T-cell (primary cell): ENCODE measurements at regions not wholly inside any gene's neighbourhood (a gene's known extent, or its start where the extent isn't known, plus 50 kb on each side); places are given as distances from the start of the nearest gene placed in this dataset.
"Not testable (repeated sequence)": the region's sequence is repeated elsewhere in the genome, so short reads cannot be mapped to it uniquely, and the experiment has no call there.

Experiments used
- ATAC-seq, 4 experiments: fragments of 200-7000 bp in 3 of 4; fragments of 150-1000 bp in 1 of 4; cut with Tn5 transposase; replicated peaks in 1 of 4; 1 replicate in 3 of 4; 2 replicates in 1 of 4; pipeline ENCODE4 v1.10.0; 2021; ENCODE audit warnings: moderate library complexity in 3 of 4, mild to moderate bottlenecking in 2 of 4, moderate number of reproducible peaks in 1 of 4
- CTCF ChIA-PET, 2 donors: fragments of 300-600 bp; sonication (Branson Sonifier 250); formaldehyde crosslinking; loops; one replicate each; lab custom pipeline; 2022; ENCODE audit warnings: antibody characterized with exemption in 2 of 2; lab: Charles Lee
- POLR2A ChIA-PET, 2 donors: fragments of 300-600 bp; sonication (Branson Sonifier 250); formaldehyde crosslinking; loops; one replicate each; lab custom pipeline; 2022; ENCODE audit warnings: antibody characterized with exemption in 2 of 2; lab: Charles Lee
- DNase-seq, 35 experiments: peaks; one replicate each; pipeline versions ENCODE4 v3.0.0 to v3.0.0-alpha.2; 2013 to 2023
- H3K27ac ChIP-seq: one replicate; pipeline ENCODE4 v1.5.1; 2013; ENCODE audit warnings: low read length
- H3K27me3 ChIP-seq, 2 experiments: replicated peaks in 1 of 2; 1 replicate in 1 of 2; 2 replicates in 1 of 2; pipeline versions ENCODE4 v1.6.1 to v1.7.0; 2013; ENCODE audit warnings: low read length in 1 of 2, mixed read lengths in 1 of 2; ENCODE audit not compliant: control insufficient read depth in 2 of 2, insufficient read depth in 2 of 2; ENCODE audit errors: extremely low read depth in 1 of 2
- H3K36me3 ChIP-seq, 2 donors: 1 replicate in 1 of 2; 2 replicates in 1 of 2; pipeline versions ENCODE4 v1.6.1 to v1.7.0; 2013; ENCODE audit warnings: low read length in 1 of 2; ENCODE audit not compliant: control insufficient read depth in 2 of 2, insufficient read depth in 1 of 2; ENCODE audit errors: extremely low read depth in 1 of 2
- H3K4me1 ChIP-seq, 2 experiments: 1 replicate in 1 of 2; 2 replicates in 1 of 2; pipeline versions ENCODE4 v1.6.1 to v1.7.0; 2013; ENCODE audit warnings: low read length in 2 of 2, mixed read lengths in 1 of 2; ENCODE audit not compliant: insufficient read depth in 2 of 2, control insufficient read depth in 1 of 2; ENCODE audit errors: extremely low read depth in 1 of 2
- H3K4me3 ChIP-seq, 2 donors: 1 replicate in 1 of 2; 2 replicates in 1 of 2; pipeline versions ENCODE4 v1.5.1 to v1.7.0; 2013; ENCODE audit warnings: mild to moderate bottlenecking in 2 of 2, low read length in 1 of 2, moderate library complexity in 1 of 2; ENCODE audit not compliant: control insufficient read depth in 1 of 2; ENCODE audit errors: extremely low read depth in 1 of 2
- H3K9me3 ChIP-seq: 2 replicates; pipeline ENCODE4 v1.7.0; 2013
- H3K27ac Mint-ChIP-seq, 2 donors: one replicate each; pipeline ENCODE4 v1.8.0; 2020 to 2021; ENCODE audit warnings: mild to moderate bottlenecking in 2 of 2, mixed read lengths in 2 of 2
- H3K27me3 Mint-ChIP-seq, 2 donors: one replicate each; pipeline ENCODE4 v1.8.0; 2021 to 2022; ENCODE audit warnings: mixed read lengths in 2 of 2
- H3K36me3 Mint-ChIP-seq: one replicate; pipeline ENCODE4 v1.8.0; 2021; ENCODE audit warnings: mixed read lengths
- H3K4me1 Mint-ChIP-seq, 3 donors: one replicate each; pipeline ENCODE4 v1.8.0; 2020 to 2022; ENCODE audit warnings: mixed read lengths in 3 of 3, mild to moderate bottlenecking in 1 of 3
- H3K4me3 Mint-ChIP-seq, 3 donors: one replicate each; pipeline ENCODE4 v1.8.0; 2020 to 2022; ENCODE audit warnings: mild to moderate bottlenecking in 3 of 3, mixed read lengths in 3 of 3, moderate library complexity in 3 of 3
- H3K9me3 Mint-ChIP-seq, 3 donors: one replicate each; pipeline ENCODE4 v1.8.0; 2020 to 2022; ENCODE audit warnings: mixed read lengths in 3 of 3
- WGBS: methylation state at CpG from one replicate; pipeline ENCODE4 v1.1.5; 2013; ENCODE audit warnings: missing lambda C conversion rate; ENCODE audit not compliant: insufficient coverage; 5-methylcytosine and 5-hydroxymethylcytosine counted together

GRCh38 chr17:20840987-20841865 is 201.6 kb downstream of the USP22 start:
- H3K27ac ChIP-seq, CTCF ChIA-PET, POLR2A ChIA-PET, H3K9me3 ChIP-seq, H3K4me3 ChIP-seq, H3K36me3 Mint-ChIP-seq, DNase-seq, H3K9me3 Mint-ChIP-seq, H3K4me1 ChIP-seq, H3K4me1 Mint-ChIP-seq, H3K36me3 ChIP-seq, H3K27ac Mint-ChIP-seq: not testable (repeated sequence)
- peaks cover 2 to 24% of the 10 kb centered on the region in 2 experiments for H3K27me3 ChIP-seq
- ATAC-seq = peak in 2 of 4 experiments; percentile 18 to 35
- Mint-ChIP-seq H3K27me3 (peaks cover 11 to 24% of the 10 kb centered on the region in 2 donors), H3K4me3 (peak overlapping the region; percentile 36 to 64 (median 59))
- WGBS = 31% methylated on average over 47 of the region's 62 CpGs

GRCh38 chr17:20842012-20842411 is 200.8 kb downstream of the USP22 start:
- WGBS = 97% methylated on average over 6 of the region's 14 CpGs
- H3K36me3 Mint-ChIP-seq, ATAC-seq, POLR2A ChIA-PET, CTCF ChIA-PET, H3K4me3 ChIP-seq, H3K9me3 Mint-ChIP-seq, H3K27ac Mint-ChIP-seq, H3K36me3 ChIP-seq, H3K9me3 ChIP-seq, DNase-seq, H3K4me1 Mint-ChIP-seq, H3K4me1 ChIP-seq, H3K27ac ChIP-seq: not testable (repeated sequence)
- peaks cover 2 to 21% of the 10 kb centered on the region in 2 experiments for H3K27me3 ChIP-seq
- H3K4me3 Mint-ChIP-seq = peak overlapping the region in 1 of 3 donors; percentile 64
- H3K27me3 Mint-ChIP-seq = peaks cover 11 to 27% of the 10 kb centered on the region in 2 donors

- H3K4me1 Mint-ChIP-seq, H3K27ac ChIP-seq, H3K9me3 ChIP-seq, H3K36me3 ChIP-seq, H3K4me1 ChIP-seq, H3K4me3 ChIP-seq, ATAC-seq, H3K27ac Mint-ChIP-seq, H3K9me3 Mint-ChIP-seq, POLR2A ChIA-PET, DNase-seq, H3K36me3 Mint-ChIP-seq: not testable (repeated sequence)
- peaks cover 3 to 21% of the 10 kb centered on the region in 2 experiments for H3K27me3 ChIP-seq
- Mint-ChIP-seq H3K27me3 (peaks cover 11 to 31% of the 10 kb centered on the region in 2 donors), H3K4me3 (peak overlapping the region in 2 of 3 donors; percentile 13 to 64)
- CTCF ChIA-PET = interaction anchor here in 1 of 2 donors (0.6 kb wide), 1 partner anchor 9 kb away, joined by 4 read pairs; no protein-coding TSS in a partner anchor
- 83% methylated on average over 3 of the region's 19 CpGs for WGBS
Measured at GRCh38 chr17:20843261-20843660, 199.6 kb downstream of the USP22 start.

GRCh38 chr17:20843799-20844553 is 198.8 kb downstream of the USP22 start:
- H3K4me3 ChIP-seq, H3K9me3 Mint-ChIP-seq, H3K4me1 Mint-ChIP-seq, H3K36me3 Mint-ChIP-seq, H3K4me1 ChIP-seq, H3K9me3 ChIP-seq, H3K36me3 ChIP-seq, H3K27ac Mint-ChIP-seq, H3K27ac ChIP-seq, POLR2A ChIA-PET: not testable (repeated sequence)
- 5% methylated on average over 31 of the region's 74 CpGs for WGBS
- peaks cover 11 to 35% of the 10 kb centered on the region in 2 donors for H3K27me3 Mint-ChIP-seq
- peak overlapping the region; percentile 28 to 52 (median 31) for H3K4me3 Mint-ChIP-seq
- CTCF ChIA-PET = interaction anchor here in 1 of 2 donors (0.6 to 0.9 kb wide), 2 partner anchors 8 to 12 kb away, joined by 3 to 4 read pairs; no protein-coding TSS in a partner anchor
- ATAC-seq (peak; percentile 71 to 82 (median 80)), DNase-seq (peak in 17 of 35 experiments; percentile 4 to 39 (median 22))
- peaks cover 3 to 21% of the 10 kb centered on the region in 2 experiments for H3K27me3 ChIP-seq

GRCh38 chr17:20848869-20849443 is 193.9 kb downstream of the USP22 start:
- H3K36me3 ChIP-seq, H3K27ac Mint-ChIP-seq, H3K27ac ChIP-seq, H3K4me3 ChIP-seq, H3K9me3 Mint-ChIP-seq, POLR2A ChIA-PET, DNase-seq, H3K4me1 ChIP-seq, ATAC-seq, H3K4me3 Mint-ChIP-seq, H3K9me3 ChIP-seq, H3K36me3 Mint-ChIP-seq, CTCF ChIA-PET: not testable (repeated sequence)
- peaks cover 19 to 29% of the 10 kb centered on the region in 2 donors for H3K27me3 Mint-ChIP-seq
- no CpG with 5 or more reads among the region's 3 CpGs for WGBS
- H3K4me1 Mint-ChIP-seq = peaks cover 13 to 20% (median 17%) of the 10 kb centered on the region in 3 donors
- peaks cover 9 to 15% of the 10 kb centered on the region in 2 experiments for H3K27me3 ChIP-seq

GRCh38 chr17:20851591-20852238 is 191.1 kb downstream of the USP22 start:
- H3K9me3 Mint-ChIP-seq, H3K9me3 ChIP-seq, H3K4me3 ChIP-seq, POLR2A ChIA-PET, H3K27ac Mint-ChIP-seq, H3K36me3 Mint-ChIP-seq, DNase-seq, H3K36me3 ChIP-seq, H3K27ac ChIP-seq, ATAC-seq, H3K4me1 ChIP-seq: not testable (repeated sequence)
- 21% methylated on average over 6 of the region's 21 CpGs for WGBS
- Mint-ChIP-seq H3K4me3 (peak overlapping the region in 2 of 3 donors; percentile 17 to 67), H3K4me1 (peaks cover 13 to 20% (median 17%) of the 10 kb centered on the region in 3 donors), H3K27me3 (peaks cover 27 to 34% of the 10 kb centered on the region in 2 donors)
- peaks cover 9 to 17% of the 10 kb centered on the region in 2 experiments for H3K27me3 ChIP-seq
- CTCF ChIA-PET = interaction anchor here (0.6 kb wide), 2 partner anchors 8 to 308 kb away, joined by 4 read pairs; no protein-coding TSS in a partner anchor
